ENCODE measurements at regions not wholly inside any gene's neighbourhood (a gene's known extent, or its start where the extent isn't known, plus 50 kb on each side); places are given as distances from the start of the nearest gene placed in this dataset.

- Histone ChIP-seq H3K27me3 (replicated peaks; ENCODE audit: control insufficient read depth, insufficient read depth, low read length) (no peaks in the 10 kb centered on the region), H3K9me3 (no peaks in the 10 kb centered on the region), H3K4me3 (ENCODE audit: low read depth, low read length) (no peak overlapping the region), H3K4me1 (no peaks in the 10 kb centered on the region), H3K36me3 (ENCODE audit: control insufficient read depth, insufficient read depth, low read length) (no peaks in the 10 kb centered on the region)
- ChIA-PET CTCF (no interaction called here), POLR2A (no interaction called here)
- Mint-ChIP-seq H3K4me3 (ENCODE audit: unreplicated experiment) (no peak overlapping the region), H3K4me1 (ENCODE audit: low read depth, unreplicated experiment) (peaks cover 3% of the 10 kb centered on the region), H3K36me3 (ENCODE audit: insufficient read depth, unreplicated experiment) (no peaks in the 10 kb centered on the region), H3K27me3 (ENCODE audit: insufficient read depth, unreplicated experiment) (peaks cover 22% of the 10 kb centered on the region), H3K27ac (ENCODE audit: unreplicated experiment) (no peak overlapping the region), H3K9me3 (ENCODE audit: unreplicated experiment) (peaks cover 2% of the 10 kb centered on the region)
- intact Hi-C loops (cut with micrococcal nuclease; ENCODE audit: unreplicated experiment), result no loop called here
- TF ChIP-seq CTCF (IDR thresholded peaks at IDR 0.05; ENCODE audit: insufficient read depth in 1 of 2, low read depth in 1 of 2, low read length in 1 of 2, severe bottlenecking in 1 of 2, unreplicated experiment in 1 of 2), result no peak
- BruUV-seq (replicated peaks), result no TSS peak
- DNase-seq, result no peak
These were observed 184.2 kb upstream of the STAC start for GRCh38 chr3:36196058-36196457.

GRCh38 chr3:36197151-36197550 lies 183.2 kb upstream of the STAC start:
- Mint-ChIP-seq H3K4me1 (ENCODE audit: low read depth, unreplicated experiment) (no peaks in the 10 kb centered on the region), H3K9me3 (ENCODE audit: unreplicated experiment) (no peaks in the 10 kb centered on the region), H3K27ac (ENCODE audit: unreplicated experiment) (no peak overlapping the region), H3K27me3 (ENCODE audit: insufficient read depth, unreplicated experiment) (peaks cover 18% of the 10 kb centered on the region), H3K4me3 (ENCODE audit: unreplicated experiment) (no peak overlapping the region), H3K36me3 (ENCODE audit: insufficient read depth, unreplicated experiment) (no peaks in the 10 kb centered on the region)
- no peaks in the 10 kb centered on the region for H3K4me1 ChIP-seq
- ChIA-PET POLR2A (no interaction called here), CTCF (no interaction called here)
- H3K4me3 ChIP-seq (ENCODE audit: low read depth, low read length), result no peak overlapping the region
- no TSS peak for BruUV-seq (replicated peaks)
- TF ChIP-seq CTCF (IDR thresholded peaks at IDR 0.05; ENCODE audit: insufficient read depth in 1 of 2, low read depth in 1 of 2, low read length in 1 of 2, severe bottlenecking in 1 of 2, unreplicated experiment in 1 of 2), result no peak
- no peaks in the 10 kb centered on the region for H3K36me3 ChIP-seq (ENCODE audit: control insufficient read depth, insufficient read depth, low read length)
- no peaks in the 10 kb centered on the region for H3K9me3 ChIP-seq
- DNase-seq, result no peak
- intact Hi-C loops (cut with micrococcal nuclease; ENCODE audit: unreplicated experiment), result no loop called here
- no peaks in the 10 kb centered on the region for H3K27me3 ChIP-seq (replicated peaks; ENCODE audit: control insufficient read depth, insufficient read depth, low read length)

GRCh38 chr3:36201546-36201945 lies 178.8 kb upstream of the STAC start:
- intact Hi-C loops (cut with micrococcal nuclease; ENCODE audit: unreplicated experiment), result no loop called here
- Mint-ChIP-seq H3K36me3 (ENCODE audit: insufficient read depth, unreplicated experiment) (no peaks in the 10 kb centered on the region), H3K27me3 (ENCODE audit: insufficient read depth, unreplicated experiment) (peaks cover 18% of the 10 kb centered on the region), H3K9me3 (ENCODE audit: unreplicated experiment) (no peaks in the 10 kb centered on the region), H3K27ac (ENCODE audit: unreplicated experiment) (no peak overlapping the region), H3K4me1 (ENCODE audit: low read depth, unreplicated experiment) (no peaks in the 10 kb centered on the region), H3K4me3 (ENCODE audit: unreplicated experiment) (no peak overlapping the region)
- POLR2A ChIA-PET, result no interaction called here
- Histone ChIP-seq H3K4me3 (ENCODE audit: low read depth, low read length) (no peak overlapping the region), H3K9me3 (no peaks in the 10 kb centered on the region), H3K36me3 (ENCODE audit: control insufficient read depth, insufficient read depth, low read length) (no peaks in the 10 kb centered on the region), H3K27me3 (replicated peaks; ENCODE audit: control insufficient read depth, insufficient read depth, low read length) (no peaks in the 10 kb centered on the region), H3K4me1 (no peaks in the 10 kb centered on the region)
- no TSS peak for BruUV-seq (replicated peaks)
- CTCF ChIA-PET, result no interaction called here
- DNase-seq, result no peak
- no peak for TF ChIP-seq CTCF (IDR thresholded peaks at IDR 0.05; ENCODE audit: insufficient read depth in 1 of 2, low read depth in 1 of 2, low read length in 1 of 2, severe bottlenecking in 1 of 2, unreplicated experiment in 1 of 2)

All from Caco-2 (cell line).